A673 (cell line): ENCODE measurements at regions not wholly inside any gene's neighbourhood (a gene's known extent, or its start where the extent isn't known, plus 50 kb on each side); places are given as distances from the start of the nearest gene placed in this dataset.

Source experiments
- CTCF ChIP-seq: fragments of 300-800, 200-600 bp; sonication (generic); conservative IDR thresholded peaks from 2 replicates; pipeline ENCODE4 v1.5.1; 2017; ENCODE audit warnings: low read depth, mild to moderate bottlenecking, antibody characterized with exemption, low read length, moderate library complexity, mixed read lengths
- EZH2 ChIP-seq: fragments of 200-600 bp; sonication (generic); IDR thresholded peaks from 2 replicates; pipeline ENCODE4 v1.6.1; 2017; ENCODE audit warnings: borderline replicate concordance, low read depth, mild to moderate bottlenecking, mixed read lengths, antibody characterized with exemption, low read length; ENCODE audit not compliant: poor library complexity, severe bottlenecking

DNA sequence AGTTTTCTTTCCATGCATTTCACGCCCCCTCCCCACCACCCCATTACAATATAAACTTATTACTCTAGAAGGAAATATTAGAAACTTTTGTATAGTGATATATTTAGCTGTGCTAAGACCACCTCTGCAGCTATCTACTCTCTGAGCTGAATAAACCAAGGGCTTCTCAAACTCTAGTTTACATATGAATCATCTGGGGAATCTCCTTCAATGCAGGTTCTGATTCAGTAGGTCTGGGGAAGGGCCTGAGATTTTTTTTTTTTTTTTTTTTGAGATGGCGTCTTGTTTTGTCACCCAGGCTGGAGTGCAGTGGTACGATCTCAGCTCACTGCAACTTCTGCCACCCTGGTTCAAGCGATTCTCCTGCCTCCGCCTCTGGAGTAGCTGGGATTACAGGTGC lies 67.6 kb upstream of the PRKG1 start:
- TF ChIP-seq CTCF, result no peak
- TF ChIP-seq EZH2, result no peak
